ENCODE measurements at regions not wholly inside any gene's neighbourhood (a gene's known extent, or its start where the extent isn't known, plus 50 kb on each side); places are given as distances from the start of the nearest gene placed in this dataset.
"Not testable (repeated sequence)": the region's sequence is repeated elsewhere in the genome, so short reads cannot be mapped to it uniquely, and the experiment has no call there.

DNA sequence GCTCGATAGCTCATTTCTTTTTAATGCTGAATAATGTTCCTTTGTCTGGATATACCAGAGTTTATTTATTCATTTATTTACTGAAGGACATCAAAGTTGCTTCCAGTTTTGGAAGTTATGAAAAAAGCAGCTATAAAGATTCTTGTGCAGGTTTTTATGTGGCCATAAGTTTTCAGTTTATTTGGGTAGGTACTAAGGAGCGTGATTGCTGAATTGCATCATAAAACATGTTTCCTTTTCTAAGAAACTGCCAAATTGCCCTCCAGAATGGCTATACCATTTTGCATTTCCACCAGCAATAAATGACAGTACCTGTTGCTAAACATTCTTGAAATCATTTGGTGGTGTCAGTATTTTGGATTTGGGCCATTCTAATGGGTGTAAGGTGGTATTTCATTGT, 1067.7 kb upstream of the SPRY2 start:
- no peak for DNase-seq

DNA sequence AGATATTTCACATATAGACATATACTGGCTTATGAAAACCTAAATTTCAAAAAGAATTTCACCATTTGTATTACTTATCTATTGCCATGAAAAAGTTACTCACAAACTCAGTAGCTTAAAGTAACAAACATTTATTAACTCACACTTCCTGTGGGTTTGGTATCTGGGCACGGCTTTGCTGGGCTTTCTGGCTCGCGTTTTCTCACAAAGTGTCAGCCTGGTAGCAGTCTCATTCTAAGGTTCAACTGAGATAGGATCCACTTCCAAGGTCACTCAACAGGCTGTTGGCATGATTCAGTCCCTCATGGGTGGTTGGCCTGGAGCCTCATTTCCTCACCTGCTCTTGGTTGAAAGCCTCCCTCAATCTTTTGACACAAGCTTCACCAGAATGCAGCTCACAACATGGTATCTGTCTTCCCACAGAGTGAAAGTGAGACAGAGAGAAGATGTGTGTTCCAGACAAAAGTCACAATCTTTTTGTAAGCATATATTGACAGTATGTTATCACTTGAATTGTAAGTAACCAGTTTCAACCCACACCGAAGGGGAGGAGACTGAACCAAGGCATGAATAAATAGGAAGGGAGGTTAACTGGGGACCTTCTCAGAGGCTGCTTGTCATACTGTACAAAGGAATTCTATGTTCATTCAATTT, 1065.8 kb upstream of the SPRY2 start:
- DNase-seq = no peak

DNA sequence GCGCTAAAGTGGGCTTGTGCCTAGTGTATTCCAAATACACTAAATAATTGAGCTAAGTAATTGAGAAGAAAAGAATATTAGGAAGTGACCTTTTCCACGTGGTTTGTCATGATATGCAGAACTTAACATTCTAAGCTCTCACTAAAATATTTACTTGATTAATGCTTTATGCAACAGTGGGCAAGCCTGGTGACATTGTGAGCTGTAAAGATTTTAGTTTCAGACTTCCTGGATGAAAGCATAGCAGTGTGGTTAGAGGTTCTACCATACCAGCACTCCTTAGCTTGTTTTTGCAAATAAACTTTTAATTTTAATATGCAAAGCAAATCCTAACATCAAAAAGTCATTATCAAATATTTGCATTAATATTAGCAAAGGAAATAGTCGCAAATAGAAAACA, 1065.1 kb upstream of the SPRY2 start:
- DNase-seq = no peak

DNA sequence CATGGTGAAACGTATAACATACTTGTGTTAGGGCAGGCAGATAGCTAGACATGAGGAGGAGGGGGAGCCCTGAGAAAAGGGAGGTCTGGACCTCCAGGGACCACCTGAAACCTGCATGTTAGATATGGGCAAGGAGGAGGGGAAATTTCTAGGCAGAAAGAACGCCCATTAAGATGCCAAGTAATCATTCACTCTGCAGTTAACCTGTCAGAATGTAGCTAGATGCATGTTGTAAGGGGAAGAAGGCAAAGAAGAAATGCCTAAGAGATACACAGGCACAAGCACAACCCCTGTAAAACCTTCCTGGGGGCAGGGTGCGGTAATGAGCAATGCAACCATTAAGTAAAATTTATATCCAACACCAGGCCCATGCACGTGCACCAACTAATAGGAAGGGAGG, 1055.3 kb upstream of the SPRY2 start:
- no peak for DNase-seq

DNA sequence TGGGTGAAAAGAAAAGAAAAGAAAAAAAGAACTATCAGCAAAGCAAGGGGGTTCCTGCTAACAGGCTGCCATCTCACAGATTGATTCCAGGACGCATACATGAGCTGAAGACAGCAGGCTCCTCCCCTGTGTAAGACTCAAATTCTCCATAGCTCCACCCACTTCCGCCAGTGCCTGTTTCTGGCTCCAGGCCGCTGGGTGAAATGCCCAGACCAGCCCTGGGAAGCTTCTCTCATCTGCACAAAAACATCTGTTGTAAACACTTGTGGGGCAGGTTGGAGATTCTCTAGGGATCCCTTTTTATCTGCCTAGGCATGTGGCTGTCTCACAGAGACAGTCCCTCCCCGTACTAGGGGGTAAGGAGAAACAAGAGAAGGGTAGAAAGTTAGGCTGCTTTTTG, 1054.4 kb upstream of the SPRY2 start:
- no peak for DNase-seq

DNA sequence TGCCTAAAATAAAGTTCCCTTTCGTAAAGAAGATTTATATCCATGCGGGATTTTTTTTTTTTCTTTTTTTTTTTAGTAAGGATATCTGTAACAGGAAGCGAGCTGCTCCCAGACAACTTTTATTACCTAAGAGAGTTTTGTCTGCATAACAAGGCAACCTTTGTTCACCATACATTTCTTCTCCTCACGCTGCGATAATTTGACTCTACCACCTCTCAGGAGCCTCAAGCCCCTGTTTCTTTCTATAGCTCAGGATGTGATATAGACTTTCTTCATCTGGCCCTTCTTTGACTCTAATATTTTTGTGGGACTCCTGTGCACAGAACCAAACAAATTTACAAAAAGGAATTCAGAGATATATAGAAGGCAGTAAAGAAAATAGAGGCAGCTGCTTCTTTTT, 1053.7 kb upstream of the SPRY2 start:
- DNase-seq = no peak

DNA sequence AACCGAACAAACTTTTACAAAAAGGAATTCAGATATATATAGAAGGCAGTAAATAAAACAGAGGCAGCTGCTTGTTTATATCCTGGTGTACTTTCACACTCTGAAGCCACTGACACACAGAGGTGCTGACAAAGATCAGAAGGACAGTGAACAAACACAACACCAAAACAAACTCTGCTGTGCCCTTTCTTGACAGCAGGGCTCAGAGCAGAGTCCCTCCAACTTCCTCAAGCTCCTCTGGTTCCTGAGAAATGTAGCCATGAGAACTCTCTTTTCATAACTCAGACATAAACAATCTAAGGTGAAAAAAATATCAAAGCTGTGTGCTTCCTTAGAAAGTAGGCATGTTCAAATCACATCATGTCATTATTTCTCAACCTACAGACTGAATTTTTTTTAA, 1052.8 kb upstream of the SPRY2 start:
- no peak for DNase-seq

DNA sequence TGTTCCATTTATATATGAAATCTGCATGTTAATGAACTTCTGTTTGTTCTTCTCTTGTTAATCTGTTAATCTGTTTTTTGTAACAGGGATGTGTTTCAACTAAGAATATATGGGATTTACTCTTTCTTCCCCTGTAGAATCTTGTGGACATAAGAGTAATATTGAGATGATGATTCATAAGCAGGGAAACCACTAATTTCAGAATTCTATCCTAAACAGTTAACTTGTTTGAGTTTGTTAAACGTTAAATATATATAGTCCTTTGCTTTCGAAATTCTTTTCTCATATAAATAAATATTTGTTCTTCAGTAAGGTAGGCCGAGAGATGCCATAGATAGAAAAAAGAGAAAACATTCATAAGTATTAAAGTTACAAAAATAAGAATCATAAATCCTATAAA, 1052.2 kb upstream of the SPRY2 start:
- no peak for DNase-seq

DNA sequence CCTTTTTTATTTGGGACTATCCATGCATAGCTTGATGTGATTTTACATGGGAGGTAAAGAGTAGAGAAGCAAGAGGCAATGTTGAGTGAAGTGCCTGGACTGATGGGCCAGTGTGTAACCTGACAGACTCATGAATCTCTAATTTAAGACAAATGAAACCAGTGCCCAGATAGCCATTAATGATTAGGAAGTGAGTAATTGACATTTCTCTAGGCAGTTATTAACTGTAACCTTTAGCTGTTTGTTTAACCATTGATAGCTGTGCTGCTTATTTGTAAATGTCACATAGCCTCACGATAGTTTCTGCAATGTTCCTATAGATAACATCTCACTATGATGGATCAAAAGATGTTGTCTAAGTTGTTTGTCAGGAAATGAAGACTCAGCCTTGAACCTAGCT, 1047.5 kb upstream of the SPRY2 start:
- no peak for DNase-seq

DNA sequence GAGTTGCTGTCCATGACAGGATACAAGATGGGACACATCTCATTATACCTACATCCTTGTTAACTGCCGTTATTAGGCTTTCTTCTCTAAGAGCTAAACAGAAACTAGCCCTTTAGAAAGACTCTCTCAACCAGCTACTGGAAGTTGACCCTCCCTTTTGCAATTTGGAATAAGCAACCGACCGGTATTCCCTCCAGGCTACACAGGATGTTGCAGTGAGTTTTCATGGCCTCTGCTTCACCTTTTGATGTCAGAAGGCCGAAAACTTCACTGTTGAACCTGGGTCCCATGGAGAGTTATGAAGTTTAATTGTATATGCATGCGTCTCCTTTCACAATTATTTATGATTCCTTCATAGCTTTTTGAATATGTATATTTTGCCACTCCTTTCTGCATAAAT, 1042.5 kb upstream of the SPRY2 start:
- DNase-seq = no peak

DNA sequence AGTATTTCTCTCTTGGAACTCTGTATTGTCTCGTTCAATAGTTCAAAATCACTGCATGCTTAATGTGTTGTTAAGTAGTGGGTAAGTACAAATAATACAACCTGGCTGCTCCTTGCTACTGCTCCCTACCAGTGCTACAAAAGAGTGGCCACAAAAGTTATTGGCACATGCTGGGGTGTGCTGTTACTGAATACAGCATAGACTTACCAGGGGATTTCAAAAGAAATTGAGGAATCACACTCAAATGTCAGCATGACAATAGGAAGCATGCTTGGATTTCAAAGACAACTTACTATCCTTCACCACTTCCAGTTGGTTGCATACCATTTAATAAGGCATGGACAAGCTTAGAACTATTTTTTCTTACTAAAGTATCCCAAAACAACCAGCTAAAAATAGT, 1041.3 kb upstream of the SPRY2 start:
- DNase-seq = no peak

DNA sequence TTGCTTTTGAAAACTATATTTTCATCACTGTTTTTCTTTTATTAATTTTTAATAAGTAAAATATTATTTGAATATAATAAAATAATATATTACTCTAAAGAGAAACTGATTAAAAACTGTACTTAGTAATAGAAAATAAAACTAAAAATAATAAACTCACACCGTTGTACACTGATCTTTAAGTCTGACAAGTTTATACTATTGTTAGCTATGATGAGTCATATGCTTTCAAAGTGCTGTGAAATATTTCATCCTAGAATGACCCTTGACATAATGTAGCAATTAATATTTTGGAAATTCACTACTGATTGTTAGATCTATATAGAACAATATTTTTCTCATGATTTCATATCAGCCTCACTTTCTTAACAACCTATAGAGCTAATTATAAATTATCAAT, 1040.6 kb upstream of the SPRY2 start:
- DNase-seq = no peak

DNA sequence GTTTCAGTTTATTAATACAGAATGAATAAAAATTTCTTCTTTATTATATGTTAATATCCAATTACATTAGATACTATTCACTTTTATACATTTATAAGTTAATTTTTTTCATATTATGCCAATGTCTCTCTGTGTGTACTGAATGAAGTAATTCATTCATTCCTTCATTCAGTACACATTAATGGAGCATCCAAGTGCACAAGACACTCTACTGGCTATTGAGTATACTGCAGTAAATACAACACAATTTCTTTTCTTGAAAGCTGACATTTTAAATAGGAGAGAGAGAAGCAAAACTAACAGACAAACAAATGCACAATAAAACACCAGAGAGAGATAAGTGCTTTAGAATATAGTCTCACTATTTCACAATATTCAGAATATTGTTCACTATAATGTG, 1038.3 kb upstream of the SPRY2 start:
- DNase-seq = no peak

DNA sequence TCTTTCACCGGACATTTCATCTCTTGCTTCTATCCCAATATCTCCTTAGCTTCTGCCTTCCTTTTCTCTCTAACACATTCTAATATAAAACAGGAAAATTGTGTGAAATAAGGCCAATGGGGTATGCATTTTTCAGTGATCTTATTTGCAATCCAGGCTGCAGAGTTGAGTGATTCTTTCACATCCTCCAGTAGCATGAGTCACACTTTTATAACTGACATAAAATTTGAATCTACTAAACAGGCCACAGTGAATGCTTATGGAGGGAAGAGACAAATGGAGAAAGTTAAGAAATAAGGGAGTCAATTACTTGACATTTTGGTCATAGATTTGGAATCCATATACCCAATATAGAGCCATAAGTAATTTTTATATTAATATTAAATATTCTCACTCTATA, 1037.0 kb upstream of the SPRY2 start:
- no peak for DNase-seq

DNA sequence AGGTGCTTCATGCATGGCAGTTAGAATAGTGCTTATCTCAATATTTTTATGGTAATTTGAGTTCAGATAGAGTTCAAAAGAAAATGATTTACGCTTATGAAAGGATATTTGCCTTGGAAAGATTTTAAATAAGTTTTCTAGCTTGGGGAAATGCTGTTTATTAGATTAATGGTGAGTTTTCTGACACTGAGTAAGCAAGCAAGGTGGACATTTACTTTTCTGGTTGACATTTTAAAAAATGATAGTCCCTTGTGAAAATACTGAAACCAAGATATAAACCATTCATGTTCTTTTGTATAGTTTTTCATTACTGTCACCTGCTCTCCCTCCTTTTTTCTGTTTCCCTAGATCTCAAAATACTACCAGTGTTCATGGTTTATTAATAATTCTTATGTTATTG, 1034.8 kb upstream of the SPRY2 start:
- no peak for DNase-seq

DNA sequence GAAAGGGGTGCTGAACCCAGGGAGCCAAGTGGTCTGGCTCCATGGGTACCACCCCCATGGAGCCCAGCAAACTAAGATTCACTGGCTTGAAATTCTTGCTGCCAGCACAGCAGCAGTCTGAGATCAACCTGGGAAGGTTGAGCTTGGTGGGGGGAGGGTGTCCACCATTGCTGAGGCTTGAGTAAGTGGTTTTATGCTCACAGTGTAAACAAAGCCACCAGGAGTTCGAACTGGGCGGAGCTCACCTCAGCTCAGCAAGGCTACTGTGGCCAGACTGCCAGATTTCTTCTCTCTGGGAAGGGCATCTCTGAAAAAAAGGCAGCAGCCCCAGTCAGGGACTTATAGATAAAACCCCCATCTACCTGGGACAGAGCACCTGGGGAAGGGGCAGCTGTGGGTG, 1021.8 kb upstream of the SPRY2 start:
- not testable (repeated sequence) for DNase-seq

DNA sequence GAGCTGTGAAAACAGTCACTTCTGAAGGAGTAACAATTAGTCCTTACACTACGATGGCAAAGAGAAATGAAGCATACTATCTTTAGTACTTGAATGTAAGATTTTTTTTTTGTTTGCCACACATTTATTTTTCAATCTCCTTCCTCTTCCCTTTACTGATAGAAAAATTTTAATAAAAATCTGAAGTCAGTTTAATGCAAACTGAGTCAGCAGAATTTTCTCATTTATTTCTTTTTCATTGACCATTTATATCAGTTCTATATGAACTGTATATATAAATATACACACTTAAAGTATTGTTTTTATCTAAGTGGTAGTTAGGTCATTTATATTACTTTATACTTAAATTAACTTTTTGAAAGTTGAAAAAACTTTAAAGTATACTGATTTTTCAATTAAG, 1009.1 kb upstream of the SPRY2 start:
- no peak for DNase-seq

DNA sequence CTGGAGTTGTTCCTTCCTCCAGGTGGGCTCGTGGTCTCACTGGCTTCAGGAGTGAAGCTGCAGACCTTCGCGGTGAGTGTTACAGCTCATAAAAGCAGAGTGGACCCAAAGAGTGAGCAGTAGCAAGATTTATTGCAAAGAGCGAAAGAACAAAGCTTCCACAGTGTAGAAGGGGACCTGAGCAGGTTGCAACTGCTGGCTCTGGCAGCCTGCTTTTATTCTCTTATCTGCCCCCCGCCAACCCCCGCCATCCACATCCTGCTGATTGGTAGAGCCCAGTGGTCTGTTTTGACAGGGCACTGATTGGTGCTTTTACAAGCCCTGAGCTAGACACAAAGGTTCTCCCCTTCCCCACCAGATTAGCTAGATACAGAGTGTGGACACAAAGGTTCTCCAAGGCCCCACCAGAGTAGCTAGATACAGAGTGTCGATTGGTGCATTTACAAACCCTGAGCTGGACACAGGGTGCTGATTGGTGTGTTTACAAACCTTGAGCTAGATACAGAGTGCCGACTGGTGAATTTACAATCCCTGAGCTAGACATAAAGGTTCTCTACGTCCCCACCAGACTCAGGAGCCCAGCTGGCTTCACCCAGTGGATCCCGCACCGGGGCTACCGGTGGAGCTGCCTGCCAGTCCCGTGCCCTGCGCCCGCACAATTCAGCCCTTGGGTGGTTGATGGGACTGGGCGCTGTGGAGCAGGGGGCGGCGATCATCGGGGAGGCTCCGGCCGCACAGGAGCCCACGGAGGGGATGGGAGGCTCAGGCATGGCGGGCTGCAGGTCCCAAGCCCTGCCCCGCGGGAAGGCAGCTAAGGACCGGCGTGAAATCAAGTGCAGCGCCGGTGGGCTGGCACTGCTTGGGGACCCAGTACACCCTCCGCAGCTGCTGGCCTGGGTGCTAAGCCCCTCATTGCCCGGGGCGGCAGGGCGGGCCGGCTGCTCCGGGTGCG, 999.5 kb upstream of the SPRY2 start:
- not testable (repeated sequence) for DNase-seq

DNA sequence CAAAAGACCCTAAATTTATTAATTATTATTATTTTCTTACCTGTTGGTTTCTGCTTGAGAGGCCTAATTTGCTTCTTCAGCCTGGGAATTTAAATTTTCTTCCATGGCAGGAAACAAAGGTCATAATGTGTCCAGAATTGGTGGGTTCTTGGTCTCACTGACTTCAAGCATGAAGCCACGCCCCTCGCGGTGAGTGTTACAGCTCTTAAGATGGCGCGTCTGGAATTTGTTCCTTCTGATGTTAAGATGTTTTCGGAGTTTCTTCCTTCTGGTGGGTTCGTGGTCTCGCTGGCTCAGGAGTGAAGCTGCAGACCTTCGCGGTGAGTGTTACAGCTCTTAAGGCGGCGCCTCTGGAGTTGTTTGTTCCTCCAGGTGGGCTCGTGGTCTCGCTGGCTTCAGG, 998.7 kb upstream of the SPRY2 start:
- not testable (repeated sequence) for DNase-seq

DNA sequence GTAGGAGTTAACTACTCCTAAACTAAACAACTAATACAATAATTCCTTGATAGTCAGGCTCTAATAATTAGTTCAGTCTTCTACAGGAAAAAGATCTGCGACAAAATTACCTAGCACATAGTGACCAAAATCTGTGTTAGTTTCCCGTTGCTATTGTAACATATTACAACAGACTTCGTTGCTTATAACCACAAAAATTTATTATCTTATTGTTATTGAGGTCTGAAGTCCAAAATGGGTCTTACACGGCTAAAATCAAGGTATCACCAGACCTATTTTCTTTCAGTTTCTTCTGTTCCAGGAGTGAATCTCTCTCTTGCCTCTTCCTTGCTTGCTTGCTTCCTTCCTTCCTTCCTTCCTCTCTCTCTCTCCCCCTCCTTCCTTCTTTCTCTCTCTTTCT, 993.6 kb upstream of the SPRY2 start:
- DNase-seq = no peak

DNA sequence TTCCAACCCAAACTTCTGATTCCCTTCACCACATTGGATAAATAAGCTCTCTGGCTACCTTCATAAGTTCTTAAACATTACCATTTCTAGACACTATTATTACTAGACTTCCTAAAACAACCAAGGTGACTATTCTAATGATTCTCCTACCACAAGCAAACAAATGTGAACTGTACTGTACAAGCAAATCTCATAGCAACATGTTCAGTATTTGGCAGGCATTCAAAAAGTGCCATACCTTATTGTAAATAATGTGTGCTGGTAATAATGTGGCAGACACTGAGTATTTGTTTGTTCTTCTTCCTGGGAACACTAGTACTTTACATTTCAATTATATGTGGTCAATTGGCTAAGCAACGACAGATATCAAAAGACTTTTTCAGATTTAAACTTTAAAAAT, 986.0 kb upstream of the SPRY2 start:
- DNase-seq = no peak

DNA sequence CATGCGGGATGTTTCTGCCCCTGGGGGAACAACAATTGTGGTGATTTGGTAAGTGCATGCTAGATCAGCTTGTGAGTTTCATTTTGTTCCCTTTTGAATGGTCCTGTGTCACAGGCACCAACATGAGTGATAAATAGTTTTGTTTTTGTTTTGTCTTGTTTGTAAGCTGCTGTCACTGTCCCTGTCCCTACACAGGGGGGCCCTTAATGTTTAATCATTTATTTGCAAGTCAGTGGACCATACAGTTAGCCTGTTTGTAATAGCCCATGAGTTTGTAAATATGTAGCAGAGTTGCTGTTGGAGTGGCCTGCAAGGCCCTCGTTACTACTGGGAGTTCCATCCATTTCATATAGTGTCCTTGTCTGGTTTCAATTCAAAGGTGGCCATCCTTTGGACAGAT, 979.6 kb upstream of the SPRY2 start:
- no peak for DNase-seq

DNA sequence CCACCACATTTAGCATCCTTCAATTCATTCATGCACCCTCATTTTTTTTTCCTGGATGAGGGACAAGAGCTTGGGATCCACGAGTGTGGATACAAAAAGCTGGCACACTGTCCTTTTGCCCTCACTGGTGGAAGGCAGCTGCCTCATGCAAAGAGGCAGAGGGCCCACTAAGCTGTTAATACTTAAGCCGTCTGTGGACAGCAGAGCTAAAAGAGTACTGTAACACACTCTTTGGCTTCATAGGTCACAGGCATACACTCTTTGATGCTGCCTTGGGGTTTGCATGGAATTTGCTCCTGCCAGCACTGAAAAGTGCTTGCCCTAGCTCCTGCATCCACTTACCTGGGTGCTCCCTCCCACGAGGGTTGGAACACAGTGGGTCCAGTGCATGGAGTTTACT, 978.4 kb upstream of the SPRY2 start:
- DNase-seq = no peak

Measured in nucleus accumbens (tissue), 56 donors.